HG03135 (cell line): ENCODE measurements at regions not wholly inside any gene's neighbourhood (a gene's known extent, or its start where the extent isn't known, plus 50 kb on each side); places are given as distances from the start of the nearest gene placed in this dataset.
"Not testable (repeated sequence)": the region's sequence is repeated elsewhere in the genome, so short reads cannot be mapped to it uniquely, and the experiment has no call there.

Experiments used
- ATAC-seq: cut with Tn5 transposase; IDR thresholded peaks from one replicate; pipeline ENCODE4 v1.9.1; 2021; ENCODE audit warnings: mild to moderate bottlenecking, moderate library complexity; ENCODE audit not compliant: unreplicated experiment

GRCh38 chr12:77229640-77230442 lies 164.5 kb upstream of the E2F7 start:
- ATAC-seq: no peak

- ATAC-seq: no peak
Observed at GRCh38 chr12:77228376-77228775, 163.0 kb upstream of the E2F7 start.

GRCh38 chr12:77226368-77226767 lies 161.0 kb upstream of the E2F7 start:
- no peak for ATAC-seq

GRCh38 chr12:77225373-77225772 lies 160.0 kb upstream of the E2F7 start:
- ATAC-seq: no peak

- ATAC-seq: no peak
Observed at GRCh38 chr12:77224346-77224745, 159.0 kb upstream of the E2F7 start.

GRCh38 chr12:77222336-77222735 lies 157.0 kb upstream of the E2F7 start:
- ATAC-seq: no peak

- ATAC-seq: no peak
Observed at GRCh38 chr12:77220586-77220985, 155.2 kb upstream of the E2F7 start.

- ATAC-seq: no peak
Observed at GRCh38 chr12:77218278-77218677, 152.9 kb upstream of the E2F7 start.

- ATAC-seq: not testable (repeated sequence)
Observed at GRCh38 chr12:77216136-77216535, 150.8 kb upstream of the E2F7 start.

GRCh38 chr12:77214136-77214535 lies 148.8 kb upstream of the E2F7 start:
- no peak for ATAC-seq

GRCh38 chr12:77213319-77213718 lies 147.9 kb upstream of the E2F7 start:
- ATAC-seq: no peak

GRCh38 chr12:77210724-77211123 lies 145.4 kb upstream of the E2F7 start:
- ATAC-seq: no peak

GRCh38 chr12:77204083-77204482 lies 138.7 kb upstream of the E2F7 start:
- ATAC-seq: no peak

GRCh38 chr12:77202457-77203060 lies 137.2 kb upstream of the E2F7 start:
- ATAC-seq: no peak

- no peak for ATAC-seq
Observed at GRCh38 chr12:77189901-77190416, 124.6 kb upstream of the E2F7 start.

- no peak for ATAC-seq
Observed at GRCh38 chr12:77189458-77189857, 124.1 kb upstream of the E2F7 start.

GRCh38 chr12:77179515-77179914 lies 114.1 kb upstream of the E2F7 start:
- no peak for ATAC-seq

- ATAC-seq: no peak
Observed at GRCh38 chr12:77167801-77168200, 102.4 kb upstream of the E2F7 start.

GRCh38 chr12:77166696-77167095 lies 101.3 kb upstream of the E2F7 start:
- ATAC-seq: no peak

GRCh38 chr12:77163074-77164038 lies 98.0 kb upstream of the E2F7 start:
- ATAC-seq: no peak

- ATAC-seq: no peak
Observed at GRCh38 chr12:77161944-77162343, 96.6 kb upstream of the E2F7 start.
